ENCODE measurements at regions not wholly inside any gene's neighbourhood (a gene's known extent, or its start where the extent isn't known, plus 50 kb on each side); places are given as distances from the start of the nearest gene placed in this dataset.

GRCh38 chr20:5492937-5493336 is 117.9 kb downstream of the GPCPD1 start:
- WGBS (ENCODE audit: insufficient coverage): 100% methylated on average over 1 of the region's 5 CpGs
- Histone ChIP-seq H3K27me3 (ENCODE audit: control insufficient read depth, insufficient read depth, low read length) (no peaks in the 10 kb centered on the region), H3K36me3 (ENCODE audit: control insufficient read depth, insufficient read depth, low read length) (no peaks in the 10 kb centered on the region), H3K4me3 (ENCODE audit: low read length) (no peak overlapping the region), H3K9me3 (replicated peaks; ENCODE audit: control insufficient read depth, low read depth, low read length) (no peaks in the 10 kb centered on the region), H3K27ac (ENCODE audit: low read length) (no peak overlapping the region), H3K4me1 (ENCODE audit: control insufficient read depth, insufficient read depth, low read length) (no peaks in the 10 kb centered on the region)
- DNase-seq: no peak

GRCh38 chr20:5491455-5491854 is 119.4 kb downstream of the GPCPD1 start:
- Histone ChIP-seq H3K27ac (ENCODE audit: low read length) (no peak overlapping the region), H3K4me1 (ENCODE audit: control insufficient read depth, insufficient read depth, low read length) (no peaks in the 10 kb centered on the region), H3K4me3 (ENCODE audit: low read length) (no peak overlapping the region), H3K36me3 (ENCODE audit: control insufficient read depth, insufficient read depth, low read length) (no peaks in the 10 kb centered on the region), H3K27me3 (ENCODE audit: control insufficient read depth, insufficient read depth, low read length) (no peaks in the 10 kb centered on the region), H3K9me3 (replicated peaks; ENCODE audit: control insufficient read depth, low read depth, low read length) (no peaks in the 10 kb centered on the region)
- no peak for DNase-seq
- WGBS (ENCODE audit: insufficient coverage): no CpG with 5 or more reads among the region's 3 CpGs

GRCh38 chr20:5489601-5490000 is 121.2 kb downstream of the GPCPD1 start:
- Histone ChIP-seq H3K27me3 (ENCODE audit: control insufficient read depth, insufficient read depth, low read length) (no peaks in the 10 kb centered on the region), H3K4me3 (ENCODE audit: low read length) (no peak overlapping the region), H3K27ac (ENCODE audit: low read length) (no peak overlapping the region), H3K36me3 (ENCODE audit: control insufficient read depth, insufficient read depth, low read length) (no peaks in the 10 kb centered on the region), H3K9me3 (replicated peaks; ENCODE audit: control insufficient read depth, low read depth, low read length) (no peaks in the 10 kb centered on the region), H3K4me1 (ENCODE audit: control insufficient read depth, insufficient read depth, low read length) (no peaks in the 10 kb centered on the region)
- no peak for DNase-seq
- no CpG with 5 or more reads among the region's 1 CpG for WGBS (ENCODE audit: insufficient coverage)

GRCh38 chr20:5488823-5489222 is 122.0 kb downstream of the GPCPD1 start:
- H3K36me3 ChIP-seq (ENCODE audit: control insufficient read depth, insufficient read depth, low read length): no peaks in the 10 kb centered on the region
- no peaks in the 10 kb centered on the region for H3K27me3 ChIP-seq (ENCODE audit: control insufficient read depth, insufficient read depth, low read length)
- DNase-seq: no peak
- WGBS (ENCODE audit: insufficient coverage): no CpG with 5 or more reads among the region's 2 CpGs
- H3K4me3 ChIP-seq (ENCODE audit: low read length): no peak overlapping the region
- no peaks in the 10 kb centered on the region for H3K4me1 ChIP-seq (ENCODE audit: control insufficient read depth, insufficient read depth, low read length)
- H3K27ac ChIP-seq (ENCODE audit: low read length): no peak overlapping the region
- no peaks in the 10 kb centered on the region for H3K9me3 ChIP-seq (replicated peaks; ENCODE audit: control insufficient read depth, low read depth, low read length)

DNA sequence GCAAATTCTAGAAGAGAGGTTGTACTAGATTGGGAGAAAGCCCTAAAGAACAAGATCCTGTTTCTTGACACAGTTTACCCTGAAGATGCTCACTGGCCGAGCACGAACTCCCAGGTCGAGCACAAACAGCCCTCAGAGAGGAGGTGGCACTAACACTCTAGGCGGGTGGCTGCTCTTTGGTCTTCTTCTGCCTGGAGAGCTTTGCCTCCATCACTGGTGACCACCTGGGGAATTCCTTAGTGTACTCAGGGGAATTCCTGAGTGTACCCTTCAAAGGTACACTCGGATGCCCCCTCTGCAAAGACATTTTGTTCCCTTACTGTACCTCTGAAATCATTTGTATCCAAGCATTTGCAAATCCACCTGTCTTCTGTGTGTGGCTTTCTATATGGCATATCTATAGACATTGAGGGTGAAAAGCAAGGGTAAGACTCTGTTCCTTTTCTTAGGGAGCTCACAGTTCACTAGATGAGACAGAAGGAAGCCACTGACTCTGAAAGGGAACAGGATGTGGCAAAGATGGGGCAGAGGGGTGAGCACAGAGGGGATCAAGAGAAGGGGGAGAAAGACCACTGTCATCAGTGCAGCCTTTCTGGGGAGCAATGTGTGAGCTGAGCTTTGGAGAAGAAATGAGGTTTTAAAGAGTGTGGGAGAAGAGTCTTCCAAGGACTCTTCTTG is 124.3 kb downstream of the GPCPD1 start:
- no peak for DNase-seq
- Histone ChIP-seq H3K4me3 (ENCODE audit: low read length) (no peak overlapping the region), H3K27me3 (ENCODE audit: control insufficient read depth, insufficient read depth, low read length) (no peaks in the 10 kb centered on the region), H3K36me3 (ENCODE audit: control insufficient read depth, insufficient read depth, low read length) (no peaks in the 10 kb centered on the region), H3K4me1 (ENCODE audit: control insufficient read depth, insufficient read depth, low read length) (no peaks in the 10 kb centered on the region), H3K9me3 (replicated peaks; ENCODE audit: control insufficient read depth, low read depth, low read length) (no peaks in the 10 kb centered on the region), H3K27ac (ENCODE audit: low read length) (no peak overlapping the region)
- 77% methylated on average over 4 of the region's 5 CpGs for WGBS (ENCODE audit: insufficient coverage)

DNA sequence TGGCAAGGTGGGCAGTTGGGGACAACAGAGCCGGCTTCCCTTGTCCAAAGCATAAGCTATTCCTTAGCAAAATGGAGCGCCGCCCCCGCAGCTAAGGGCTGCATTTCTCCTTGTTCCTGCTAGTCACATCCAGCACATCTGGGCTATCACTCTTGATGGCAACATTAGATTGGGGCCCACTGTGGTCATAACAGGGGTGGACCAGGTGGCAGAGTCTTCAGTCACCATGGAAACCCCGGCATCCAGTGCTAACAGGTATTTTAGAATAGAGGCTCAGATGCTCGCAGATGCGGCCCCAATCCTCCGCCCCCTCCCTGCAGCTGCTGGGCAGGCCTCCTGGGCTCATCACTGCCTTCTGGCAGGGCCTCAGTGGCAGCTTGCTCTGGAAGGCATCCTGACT is 125.9 kb downstream of the GPCPD1 start:
- no peaks in the 10 kb centered on the region for H3K36me3 ChIP-seq (ENCODE audit: control insufficient read depth, insufficient read depth, low read length)
- no peak overlapping the region for H3K27ac ChIP-seq (ENCODE audit: low read length)
- H3K27me3 ChIP-seq (ENCODE audit: control insufficient read depth, insufficient read depth, low read length): no peaks in the 10 kb centered on the region
- H3K4me1 ChIP-seq (ENCODE audit: control insufficient read depth, insufficient read depth, low read length): no peaks in the 10 kb centered on the region
- H3K4me3 ChIP-seq (ENCODE audit: low read length): no peak overlapping the region
- DNase-seq: peak; percentile 22
- no peaks in the 10 kb centered on the region for H3K9me3 ChIP-seq (replicated peaks; ENCODE audit: control insufficient read depth, low read depth, low read length)
- 26% methylated on average over 8 of the region's 8 CpGs for WGBS (ENCODE audit: insufficient coverage)

DNA sequence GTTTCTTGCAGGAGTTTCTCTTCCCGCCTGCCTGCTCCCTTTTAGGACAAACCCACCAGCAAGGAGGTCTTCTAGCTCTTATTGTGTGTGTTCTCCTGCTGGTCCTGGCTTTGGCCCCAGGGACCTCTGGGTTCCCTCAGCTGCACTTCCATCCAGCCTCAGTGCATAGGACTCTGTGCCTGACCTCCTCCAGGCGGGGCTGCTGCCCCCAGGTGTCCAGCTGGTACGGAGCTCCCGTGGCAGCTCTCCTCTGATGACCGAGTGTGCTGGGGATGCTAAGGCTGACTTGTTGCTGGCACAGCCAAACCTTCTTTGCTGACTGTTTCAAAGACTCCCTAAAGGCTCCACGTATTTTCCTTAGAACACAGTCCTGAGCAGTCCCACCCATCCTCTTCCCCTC is 126.5 kb downstream of the GPCPD1 start:
- no peak for DNase-seq
- Histone ChIP-seq H3K9me3 (replicated peaks; ENCODE audit: control insufficient read depth, low read depth, low read length) (no peaks in the 10 kb centered on the region), H3K4me3 (ENCODE audit: low read length) (no peak overlapping the region), H3K27ac (ENCODE audit: low read length) (no peak overlapping the region), H3K27me3 (ENCODE audit: control insufficient read depth, insufficient read depth, low read length) (no peaks in the 10 kb centered on the region), H3K4me1 (ENCODE audit: control insufficient read depth, insufficient read depth, low read length) (no peaks in the 10 kb centered on the region), H3K36me3 (ENCODE audit: control insufficient read depth, insufficient read depth, low read length) (no peaks in the 10 kb centered on the region)
- 37% methylated on average over 6 of the region's 6 CpGs for WGBS (ENCODE audit: insufficient coverage)

DNA sequence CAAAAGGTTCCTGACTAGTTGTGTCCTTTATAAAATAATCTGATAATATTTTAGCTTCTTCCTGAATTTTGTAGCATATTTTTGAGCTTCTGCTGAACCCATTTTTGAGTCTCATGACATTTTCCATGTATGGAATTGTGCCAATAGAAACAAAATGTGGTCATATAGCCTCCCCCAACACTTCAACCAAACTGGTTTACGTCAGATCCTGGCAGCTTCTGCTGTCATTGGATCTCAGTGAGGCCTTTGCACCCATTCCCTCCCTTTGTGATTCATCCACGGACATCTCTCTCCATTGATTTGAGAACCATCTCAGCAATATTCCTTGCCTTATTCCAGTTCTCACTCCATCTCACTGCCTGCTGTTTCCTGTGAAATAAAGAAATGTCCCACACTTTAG is 128.0 kb downstream of the GPCPD1 start:
- Histone ChIP-seq H3K27ac (ENCODE audit: low read length) (no peak overlapping the region), H3K9me3 (replicated peaks; ENCODE audit: control insufficient read depth, low read depth, low read length) (no peaks in the 10 kb centered on the region), H3K4me3 (ENCODE audit: low read length) (no peak overlapping the region), H3K4me1 (ENCODE audit: control insufficient read depth, insufficient read depth, low read length) (no peaks in the 10 kb centered on the region), H3K27me3 (ENCODE audit: control insufficient read depth, insufficient read depth, low read length) (no peaks in the 10 kb centered on the region), H3K36me3 (ENCODE audit: control insufficient read depth, insufficient read depth, low read length) (no peaks in the 10 kb centered on the region)
- peak; percentile 37 for DNase-seq
- 40% methylated on average over 2 of the region's 2 CpGs for WGBS (ENCODE audit: insufficient coverage)

DNA sequence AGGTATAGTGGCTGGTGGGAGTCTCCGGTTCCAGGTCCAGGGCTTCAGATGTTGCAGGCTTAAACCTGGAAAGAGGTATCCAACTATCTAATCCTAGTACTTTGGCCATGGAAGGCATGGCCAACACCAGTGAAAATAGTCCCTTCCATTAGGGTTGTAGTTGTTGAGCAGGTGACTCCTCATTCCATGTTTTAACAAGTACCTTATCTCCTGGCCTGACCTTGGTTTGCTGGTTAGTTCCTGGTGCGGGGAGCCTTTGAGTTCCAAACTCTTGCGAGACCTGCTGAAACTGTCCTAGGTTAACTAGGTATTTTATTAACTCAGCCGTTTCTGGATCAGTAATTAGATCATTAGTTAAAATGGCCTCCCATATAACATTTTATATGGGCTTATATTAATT is 128.9 kb downstream of the GPCPD1 start:
- H3K36me3 ChIP-seq (ENCODE audit: control insufficient read depth, insufficient read depth, low read length): no peaks in the 10 kb centered on the region
- H3K4me1 ChIP-seq (ENCODE audit: control insufficient read depth, insufficient read depth, low read length): no peaks in the 10 kb centered on the region
- H3K4me3 ChIP-seq (ENCODE audit: low read length): no peak overlapping the region
- no peaks in the 10 kb centered on the region for H3K27me3 ChIP-seq (ENCODE audit: control insufficient read depth, insufficient read depth, low read length)
- H3K9me3 ChIP-seq (replicated peaks; ENCODE audit: control insufficient read depth, low read depth, low read length): no peaks in the 10 kb centered on the region
- WGBS (ENCODE audit: insufficient coverage): no CpG with 5 or more reads among the region's 4 CpGs
- no peak overlapping the region for H3K27ac ChIP-seq (ENCODE audit: low read length)
- DNase-seq: no peak

GRCh38 chr20:5480824-5481600 is 129.8 kb downstream of the GPCPD1 start:
- 95% methylated on average over 5 of the region's 6 CpGs for WGBS (ENCODE audit: insufficient coverage)
- Histone ChIP-seq H3K9me3 (replicated peaks; ENCODE audit: control insufficient read depth, low read depth, low read length) (no peaks in the 10 kb centered on the region), H3K27me3 (ENCODE audit: control insufficient read depth, insufficient read depth, low read length) (no peaks in the 10 kb centered on the region), H3K4me3 (ENCODE audit: low read length) (no peak overlapping the region), H3K27ac (ENCODE audit: low read length) (no peak overlapping the region), H3K36me3 (ENCODE audit: control insufficient read depth, insufficient read depth, low read length) (no peaks in the 10 kb centered on the region), H3K4me1 (ENCODE audit: control insufficient read depth, insufficient read depth, low read length) (no peaks in the 10 kb centered on the region)
- no peak for DNase-seq
